Right lobe of liver (tissue), 6 donors: ENCODE measurements at regions not wholly inside any gene's neighbourhood (a gene's known extent, or its start where the extent isn't known, plus 50 kb on each side); places are given as distances from the start of the nearest gene placed in this dataset.

Experiments
- ATAC-seq, 4 donors: fragments of 200-7000 bp; cut with Tn5 transposase; one replicate each; pipeline ENCODE4 v1.9.1; 2020; ENCODE audit warnings: mild to moderate bottlenecking in 4 of 4, moderate library complexity in 4 of 4
- DNase-seq, 3 donors: peaks; one replicate each; pipeline ENCODE4 v3.0.0-alpha.2; 2020
- H3K27ac ChIP-seq, 3 donors: fragments of 200-600 bp; one replicate each; pipeline ENCODE4 v1.8.0; 2022
- H3K27me3 ChIP-seq, 2 donors: fragments of 200-600 bp; one replicate each; pipeline ENCODE4 v1.8.0; 2022
- H3K36me3 ChIP-seq, 4 donors: fragments of 200-600 bp; sonication (generic) in 1 of 4; one replicate each; pipeline versions ENCODE4 v1.5.1 to v1.8.0; 2017 to 2022; ENCODE audit warnings: control low read depth in 1 of 4
- H3K4me1 ChIP-seq, 4 donors: fragments of 200-600 bp; sonication (generic) in 1 of 4; one replicate each; pipeline versions ENCODE4 v1.5.1 to v1.8.0; 2017 to 2022; ENCODE audit warnings: control low read depth in 1 of 4
- H3K4me3 ChIP-seq, 3 donors: fragments of 200-600 bp; one replicate each; pipeline ENCODE4 v1.8.0; 2022
- H3K9me3 ChIP-seq, 4 donors: fragments of 200-600 bp; sonication (generic) in 1 of 4; one replicate each; pipeline versions ENCODE4 v1.5.1 to v1.8.0; 2017 to 2022; ENCODE audit warnings: control low read depth in 1 of 4
- POLR2A ChIP-seq: fragments of 450-650 bp; IDR thresholded peaks from one replicate; pipeline ENCODE4 v1.6.1; 2017; ENCODE audit warnings: antibody characterized with exemption, mild to moderate bottlenecking
- WGBS: methylation state at CpG from one replicate; pipeline ENCODE4 v1.1.6; 2018; ENCODE audit warnings: low coverage, low lambda C conversion rate; ENCODE audit not compliant: insufficient coverage; ENCODE audit errors: missing lambda C conversion rate; 5-methylcytosine and 5-hydroxymethylcytosine counted together
- intact Hi-C, 2 donors: fragments of 100-400 bp; cut with DNase I; formaldehyde crosslinking; loops; one replicate each; pipeline versions ENCODE4 v1.11.2 to v1.14.1; 2022
- TF ChIP-seq, protein P1 (sequence below), 4 donors: fragments of 200-600 bp in 3 of 4; fragments of 450-650 bp in 1 of 4; IDR thresholded peaks; one replicate each; pipeline versions ENCODE4 v1.5.1 to v1.8.0; 2016 to 2022; ENCODE audit warnings: antibody characterized with exemption in 4 of 4, mild to moderate bottlenecking in 2 of 4
- donor health status: DM: no; HTN: yes; CAD: no.
- donor health status: DM: no; HTN: no; CAD: no.
- donor health status: DM: no; HTN: no; CAD: no.
- donor health status: DM: no; HTN: yes; CAD: no.
- donor health status: DM: no; HTN: yes; CAD: no.

DNA sequence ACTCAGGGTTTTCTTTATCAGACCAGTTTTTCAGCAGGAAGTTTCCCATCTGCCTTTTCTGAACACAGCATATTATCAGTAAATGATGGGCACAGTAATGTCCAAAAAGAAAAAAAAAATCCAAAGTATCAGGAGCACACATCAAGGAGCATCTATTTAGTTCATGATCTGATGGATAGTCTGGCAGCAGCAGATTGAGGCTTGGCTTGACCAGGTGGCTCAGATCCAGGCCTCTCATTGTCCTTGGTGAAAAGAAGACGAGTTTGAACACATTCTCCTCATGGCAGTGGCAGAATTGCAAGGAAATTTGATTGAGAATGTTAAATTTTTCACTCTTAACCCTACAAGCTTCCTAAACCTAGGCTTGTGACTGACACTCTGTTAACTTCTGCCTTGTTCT, 192.9 kb downstream of the OXSM start:
- Histone ChIP-seq H3K36me3 (no peaks in the 10 kb centered on the region), H3K27me3 (no peaks in the 10 kb centered on the region), H3K4me3 (no peak overlapping the region), H3K9me3 (no peaks in the 10 kb centered on the region), H3K27ac (no peak overlapping the region), H3K4me1 (no peaks in the 10 kb centered on the region)
- no peak for TF ChIP-seq POLR2A
- TF ChIP-seq, protein P1, sequence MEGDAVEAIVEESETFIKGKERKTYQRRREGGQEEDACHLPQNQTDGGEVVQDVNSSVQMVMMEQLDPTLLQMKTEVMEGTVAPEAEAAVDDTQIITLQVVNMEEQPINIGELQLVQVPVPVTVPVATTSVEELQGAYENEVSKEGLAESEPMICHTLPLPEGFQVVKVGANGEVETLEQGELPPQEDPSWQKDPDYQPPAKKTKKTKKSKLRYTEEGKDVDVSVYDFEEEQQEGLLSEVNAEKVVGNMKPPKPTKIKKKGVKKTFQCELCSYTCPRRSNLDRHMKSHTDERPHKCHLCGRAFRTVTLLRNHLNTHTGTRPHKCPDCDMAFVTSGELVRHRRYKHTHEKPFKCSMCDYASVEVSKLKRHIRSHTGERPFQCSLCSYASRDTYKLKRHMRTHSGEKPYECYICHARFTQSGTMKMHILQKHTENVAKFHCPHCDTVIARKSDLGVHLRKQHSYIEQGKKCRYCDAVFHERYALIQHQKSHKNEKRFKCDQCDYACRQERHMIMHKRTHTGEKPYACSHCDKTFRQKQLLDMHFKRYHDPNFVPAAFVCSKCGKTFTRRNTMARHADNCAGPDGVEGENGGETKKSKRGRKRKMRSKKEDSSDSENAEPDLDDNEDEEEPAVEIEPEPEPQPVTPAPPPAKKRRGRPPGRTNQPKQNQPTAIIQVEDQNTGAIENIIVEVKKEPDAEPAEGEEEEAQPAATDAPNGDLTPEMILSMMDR (IDR thresholded peaks at IDR 0.05): no peak
- WGBS: 8% methylated on average over 1 of the region's 1 CpG
- intact Hi-C loops: no loop called here
- no peak for ATAC-seq
- no peak for DNase-seq

DNA sequence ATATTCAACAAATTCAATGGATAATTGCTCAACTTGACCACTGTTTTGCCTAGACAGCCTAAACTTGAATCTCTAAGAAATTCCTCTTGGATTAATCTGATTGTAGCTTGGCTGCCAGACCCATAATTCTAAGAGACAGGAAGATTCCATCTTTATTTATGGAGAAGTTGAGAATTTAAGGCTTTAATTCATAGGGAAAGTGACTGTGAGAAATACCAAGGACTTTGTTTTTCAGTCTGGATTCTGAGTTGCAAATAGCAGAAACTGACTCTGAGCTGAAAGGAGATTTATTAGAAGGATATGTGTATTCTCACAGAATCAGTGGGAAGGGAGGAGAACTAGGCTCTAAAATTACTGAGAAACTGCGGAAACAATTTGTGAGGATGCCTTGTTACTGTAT, 195.7 kb downstream of the OXSM start:
- no peak for TF ChIP-seq POLR2A
- TF ChIP-seq, protein P1 (IDR thresholded peaks at IDR 0.05): no peak
- WGBS: 92% methylated on average over 1 of the region's 1 CpG
- ATAC-seq (no peak), DNase-seq (no peak)
- no peak overlapping the region for H3K27ac ChIP-seq
- no peaks in the 10 kb centered on the region for H3K27me3 ChIP-seq
- no peaks in the 10 kb centered on the region for H3K36me3 ChIP-seq
- intact Hi-C loops: no loop called here
- H3K4me3 ChIP-seq: no peak overlapping the region
- no peaks in the 10 kb centered on the region for H3K9me3 ChIP-seq
- no peaks in the 10 kb centered on the region for H3K4me1 ChIP-seq

- H3K27me3 ChIP-seq: no peaks in the 10 kb centered on the region
- 80% methylated on average over 3 of the region's 3 CpGs for WGBS
- DNase-seq: no peak
- no peak overlapping the region for H3K4me3 ChIP-seq
- intact Hi-C loops: no loop called here
- H3K4me1 ChIP-seq: no peaks in the 10 kb centered on the region
- H3K9me3 ChIP-seq: no peaks in the 10 kb centered on the region
- no peak overlapping the region for H3K27ac ChIP-seq
- H3K36me3 ChIP-seq: no peaks in the 10 kb centered on the region
- no peak for ATAC-seq
- TF ChIP-seq, protein P1 (IDR thresholded peaks at IDR 0.05): no peak
- no peak for TF ChIP-seq POLR2A
Measured at GRCh38 chr3:25992606-25993005, 202.7 kb downstream of the OXSM start.

GRCh38 chr3:26004172-26004571, 214.3 kb downstream of the OXSM start:
- TF ChIP-seq POLR2A: no peak
- TF ChIP-seq, protein P1 (IDR thresholded peaks at IDR 0.05): no peak
- no peak for ATAC-seq
- no peak overlapping the region for H3K4me3 ChIP-seq
- H3K27me3 ChIP-seq: no peaks in the 10 kb centered on the region
- DNase-seq: no peak
- H3K36me3 ChIP-seq: no peaks in the 10 kb centered on the region
- intact Hi-C loops: no loop called here
- H3K4me1 ChIP-seq: no peaks in the 10 kb centered on the region
- no peak overlapping the region for H3K27ac ChIP-seq
- no peaks in the 10 kb centered on the region for H3K9me3 ChIP-seq

DNA sequence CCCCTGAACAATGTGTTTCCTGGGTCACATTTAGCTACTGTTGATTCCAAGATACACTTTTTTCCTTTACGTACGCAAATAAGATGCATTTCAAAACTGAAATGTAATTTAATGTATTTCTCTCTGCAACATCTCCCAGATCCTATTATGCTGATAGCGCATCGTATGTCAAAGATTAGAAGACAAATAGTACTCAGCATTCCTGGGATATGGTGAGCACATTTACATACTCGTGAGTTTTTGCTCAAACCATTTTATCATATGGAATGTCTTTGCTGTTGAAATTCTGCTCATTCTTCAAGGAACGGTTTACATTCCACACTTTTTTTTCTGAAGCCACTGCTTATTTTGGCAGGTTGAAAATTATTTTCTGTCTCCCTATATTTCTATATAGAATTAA, 221.4 kb downstream of the OXSM start:
- Histone ChIP-seq H3K4me1 (no peaks in the 10 kb centered on the region), H3K36me3 (no peaks in the 10 kb centered on the region), H3K27ac (no peak overlapping the region), H3K27me3 (no peaks in the 10 kb centered on the region), H3K4me3 (no peak overlapping the region), H3K9me3 (no peaks in the 10 kb centered on the region)
- no peak for DNase-seq
- TF ChIP-seq, protein P1 (IDR thresholded peaks at IDR 0.05): no peak
- no peak for TF ChIP-seq POLR2A
- intact Hi-C loops: no loop called here
- 57% methylated on average over 6 of the region's 6 CpGs for whole genome bisulfite sequencing
- ATAC-seq: no peak
